AG04450 (cell line): ENCODE measurements at regions not wholly inside any gene's neighbourhood (a gene's known extent, or its start where the extent isn't known, plus 50 kb on each side); places are given as distances from the start of the nearest gene placed in this dataset.
"Not testable (repeated sequence)": the region's sequence is repeated elsewhere in the genome, so short reads cannot be mapped to it uniquely, and the experiment has no call there.

Source experiments
- CTCF ChIA-PET: fragments of 300-600, 350-600 bp; formaldehyde crosslinking; extraction: SDS; loops from one replicate; lab custom pipeline; 2022; ENCODE audit warnings: antibody characterized with exemption, inconsistent platforms; lab: Charles Lee
- POLR2A ChIA-PET: fragments of 350-600 bp; formaldehyde crosslinking; extraction: SDS; loops from one replicate; lab custom pipeline; 2021; ENCODE audit warnings: antibody characterized with exemption, inconsistent platforms; lab: Yijun Ruan, JAX
- DNase-seq: peaks from one replicate; pipeline ENCODE4 v3.0.0-alpha.2; 2011; ENCODE audit warnings: low read depth, low spot score
- H3K27ac ChIP-seq: one replicate; pipeline ENCODE4 v1.5.1; 2012; ENCODE audit warnings: low read depth, low read length, control low read depth
- H3K27me3 ChIP-seq: one replicate; pipeline ENCODE4 v1.6.0; 2012; ENCODE audit warnings: low read length; ENCODE audit not compliant: control insufficient read depth, insufficient read depth
- H3K4me3 ChIP-seq: 2 replicates; pipeline ENCODE4 v1.5.1; 2011; ENCODE audit warnings: mild to moderate bottlenecking, low read depth, low read length, control low read depth
- H3K9me3 ChIP-seq: 2 replicates; pipeline ENCODE4 v1.5.1; 2012; ENCODE audit warnings: low read length; ENCODE audit not compliant: control insufficient read depth, insufficient read depth
- TF ChIP-seq, protein P1 (sequence below): IDR thresholded peaks from 2 replicates; pipeline ENCODE4 v1.5.1; 2011; ENCODE audit warnings: low read depth, low read length, control low read depth, inconsistent platforms

DNA sequence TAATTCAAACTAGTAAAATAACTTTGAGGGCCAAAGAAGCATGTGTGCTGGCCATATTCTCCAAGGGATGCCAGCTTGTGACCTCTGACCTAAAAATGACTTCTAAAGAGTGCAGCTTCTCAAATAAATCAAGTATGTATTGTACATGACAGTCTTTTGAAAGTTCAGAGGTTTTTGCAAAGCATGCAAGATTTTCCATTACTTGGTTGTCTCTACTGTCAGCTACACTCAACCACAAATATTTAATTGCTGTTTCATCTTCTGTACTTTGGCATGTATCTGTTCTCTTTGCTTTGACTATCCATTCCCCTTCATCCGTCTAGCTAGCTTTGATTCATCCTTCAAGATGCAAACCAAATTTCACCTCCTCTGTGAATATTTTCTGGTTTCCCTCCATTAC, 121.9 kb upstream of the HS3ST2 start:
- CTCF ChIA-PET, result interaction anchor here (0.6 kb wide), 1 partner anchor 227 kb away, joined by 5 read pairs; no protein-coding TSS in a partner anchor
- POLR2A ChIA-PET, result no interaction called here
- no peak for DNase-seq

DNA sequence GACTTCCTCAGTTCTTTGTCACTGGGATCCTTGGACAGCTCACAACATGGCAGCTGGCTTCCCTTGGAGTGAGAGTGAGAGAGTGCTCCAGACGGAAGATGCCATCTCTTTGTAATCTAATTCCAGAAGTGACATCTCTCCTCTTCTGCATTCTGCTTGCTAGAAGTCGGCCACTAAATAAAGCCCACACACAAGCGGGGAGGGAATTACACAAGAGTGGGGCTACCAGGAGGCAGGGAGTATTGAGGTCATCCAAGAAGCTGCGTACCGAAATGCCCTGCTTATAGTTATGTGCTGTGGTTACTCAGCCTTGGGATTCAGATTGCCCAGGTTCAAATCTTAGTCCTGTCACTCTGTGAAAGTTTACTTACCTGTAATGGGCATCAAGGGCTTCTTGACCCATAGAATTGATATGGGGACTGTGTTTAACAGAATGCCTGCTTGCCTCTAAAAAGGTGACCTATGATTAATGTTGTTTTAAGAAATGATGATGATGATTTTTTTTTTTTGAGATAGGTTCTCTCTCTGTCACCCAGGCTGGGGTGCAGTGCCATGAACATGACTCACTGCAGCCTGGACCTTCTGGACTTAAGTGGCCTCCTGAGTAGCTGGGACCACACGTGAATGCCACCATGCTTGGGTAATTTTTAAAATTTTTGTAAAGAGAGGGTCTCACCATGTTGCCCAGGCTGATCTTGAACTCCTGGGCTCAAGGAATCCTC, 120.9 kb upstream of the HS3ST2 start:
- no peaks in the 10 kb centered on the region for H3K27me3 ChIP-seq
- H3K4me3 ChIP-seq, result no peak overlapping the region
- no peak for DNase-seq
- ChIA-PET POLR2A (no interaction called here), CTCF (no interaction called here)
- TF ChIP-seq, protein P1, sequence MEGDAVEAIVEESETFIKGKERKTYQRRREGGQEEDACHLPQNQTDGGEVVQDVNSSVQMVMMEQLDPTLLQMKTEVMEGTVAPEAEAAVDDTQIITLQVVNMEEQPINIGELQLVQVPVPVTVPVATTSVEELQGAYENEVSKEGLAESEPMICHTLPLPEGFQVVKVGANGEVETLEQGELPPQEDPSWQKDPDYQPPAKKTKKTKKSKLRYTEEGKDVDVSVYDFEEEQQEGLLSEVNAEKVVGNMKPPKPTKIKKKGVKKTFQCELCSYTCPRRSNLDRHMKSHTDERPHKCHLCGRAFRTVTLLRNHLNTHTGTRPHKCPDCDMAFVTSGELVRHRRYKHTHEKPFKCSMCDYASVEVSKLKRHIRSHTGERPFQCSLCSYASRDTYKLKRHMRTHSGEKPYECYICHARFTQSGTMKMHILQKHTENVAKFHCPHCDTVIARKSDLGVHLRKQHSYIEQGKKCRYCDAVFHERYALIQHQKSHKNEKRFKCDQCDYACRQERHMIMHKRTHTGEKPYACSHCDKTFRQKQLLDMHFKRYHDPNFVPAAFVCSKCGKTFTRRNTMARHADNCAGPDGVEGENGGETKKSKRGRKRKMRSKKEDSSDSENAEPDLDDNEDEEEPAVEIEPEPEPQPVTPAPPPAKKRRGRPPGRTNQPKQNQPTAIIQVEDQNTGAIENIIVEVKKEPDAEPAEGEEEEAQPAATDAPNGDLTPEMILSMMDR, result no peak
- H3K27ac ChIP-seq, result no peak overlapping the region
- peaks cover 2% of the 10 kb centered on the region; the same call in 1 of the 2 replicates for H3K9me3 ChIP-seq

More for the DNA sequence above, 121.9 kb upstream of the HS3ST2 start:
- no peak overlapping the region for H3K4me3 ChIP-seq
- no peak overlapping the region for H3K27ac ChIP-seq
- TF ChIP-seq, protein P1, result no peak
- no peaks in the 10 kb centered on the region for H3K27me3 ChIP-seq
- peaks cover 2% of the 10 kb centered on the region; the same call in 1 of the 2 replicates for H3K9me3 ChIP-seq

DNA sequence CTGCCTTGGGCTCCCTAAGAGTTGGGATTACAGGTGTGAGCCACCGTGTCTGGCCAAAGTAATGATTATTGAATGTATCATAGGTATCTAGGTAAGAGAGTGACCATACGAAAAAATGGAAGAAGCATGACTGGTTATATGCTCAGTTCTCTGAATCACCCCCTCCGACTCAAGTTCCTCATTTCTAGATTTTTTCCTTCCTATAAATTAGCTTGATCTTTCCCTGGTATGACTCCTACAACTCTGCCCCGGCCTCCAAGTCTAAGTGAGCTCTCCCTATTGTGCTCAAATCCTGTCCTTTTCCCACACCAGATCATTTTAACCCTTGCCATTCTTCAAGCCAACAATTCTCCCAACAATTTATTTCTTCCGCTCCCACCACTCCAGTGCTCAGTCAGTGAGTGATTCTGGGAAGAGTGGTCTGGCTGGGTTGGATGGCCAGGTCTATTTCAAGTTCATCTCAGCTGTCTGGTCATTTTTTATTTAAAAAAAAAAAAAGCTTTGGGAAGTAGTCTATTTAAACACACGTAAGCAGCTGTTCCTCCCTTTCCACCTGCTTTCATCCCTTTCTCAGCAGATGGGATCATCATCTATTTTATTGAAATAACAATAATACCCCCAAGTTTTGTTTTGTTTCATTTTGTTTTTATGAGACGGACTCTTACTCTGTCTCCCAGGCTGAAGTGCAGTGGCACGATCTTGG, 120.2 kb upstream of the HS3ST2 start:
- TF ChIP-seq, protein P1, result no peak

DNA sequence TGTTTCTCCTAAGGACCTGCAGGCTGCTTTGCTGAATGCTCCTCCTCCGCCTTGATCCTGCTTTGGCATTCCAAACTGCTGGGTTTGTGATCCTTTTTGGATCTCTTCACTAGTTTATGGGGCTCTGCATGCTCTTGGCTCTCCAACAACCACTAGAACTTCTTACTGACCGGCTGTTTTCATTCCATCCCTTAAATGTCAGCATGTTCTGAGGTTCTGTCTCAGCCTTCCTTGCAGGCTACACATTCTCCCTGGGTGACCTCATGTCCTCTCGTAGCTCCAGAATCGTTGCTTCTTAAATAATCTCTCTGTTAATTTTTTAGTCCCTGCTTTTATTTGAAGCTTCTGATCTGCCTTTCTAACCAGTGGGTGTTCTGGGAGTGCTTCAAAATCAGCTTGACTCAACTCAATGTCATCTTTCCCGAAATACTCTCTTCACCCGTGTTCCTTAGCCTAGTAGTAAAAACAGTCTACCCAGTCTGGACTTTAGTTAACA, 119.0 kb upstream of the HS3ST2 start:
- ChIA-PET CTCF (interaction anchor here (1.2 kb wide), 1 partner anchor 12 kb away, joined by 3 read pairs; no protein-coding TSS in a partner anchor), POLR2A (no interaction called here)
- peak overlapping the region; percentile 72 for H3K27ac ChIP-seq
- H3K9me3 ChIP-seq, result peaks cover 2% of the 10 kb centered on the region; the same call in 1 of the 2 replicates
- no peaks in the 10 kb centered on the region for H3K27me3 ChIP-seq
- no peak overlapping the region; the same call in 1 of the 2 replicates for H3K4me3 ChIP-seq
- peak; percentile 61 for DNase-seq
- TF ChIP-seq, protein P1, result no peak

More for the DNA sequence above, 120.2 kb upstream of the HS3ST2 start:
- Histone ChIP-seq H3K27ac (no peak overlapping the region), H3K4me3 (no peak overlapping the region), H3K27me3 (no peaks in the 10 kb centered on the region), H3K9me3 (peaks cover 2% of the 10 kb centered on the region; the same call in 1 of the 2 replicates)
- no peak for DNase-seq
- CTCF ChIA-PET, result no interaction called here
- POLR2A ChIA-PET, result interaction anchor here (0.6 kb wide), 1 partner anchor 348 kb away, joined by 3 read pairs; no protein-coding TSS in a partner anchor

DNA sequence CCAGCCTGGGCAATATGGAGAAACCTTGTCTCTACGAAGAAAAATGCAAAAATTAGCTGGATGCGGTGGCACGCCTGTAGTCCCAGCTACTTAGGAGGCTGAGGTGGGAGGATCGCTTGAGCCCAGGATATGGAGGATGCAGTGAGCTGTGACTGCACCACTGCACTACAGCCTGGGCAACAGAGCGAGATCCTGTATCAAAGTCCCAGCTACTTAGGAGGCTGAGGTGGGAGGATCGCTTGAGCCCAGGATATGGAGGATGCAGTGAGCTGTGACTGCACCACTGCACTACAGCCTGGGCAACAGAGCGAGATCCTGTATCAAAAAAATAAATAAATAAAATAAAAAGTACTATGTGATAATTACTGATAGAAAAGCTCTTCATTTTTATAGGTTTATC, 118.2 kb upstream of the HS3ST2 start:
- H3K27me3 ChIP-seq, H3K27ac ChIP-seq, H3K9me3 ChIP-seq, DNase-seq, H3K4me3 ChIP-seq, POLR2A ChIA-PET: not testable (repeated sequence)
- CTCF ChIA-PET, result interaction anchor here (0.6 to 1.2 kb wide), 5 partner anchors 13 to 1411 kb away, joined by 3 to 6 read pairs (median 3); no protein-coding TSS in a partner anchor
